Spinal cord (tissue), 9 donors: ENCODE measurements at regions not wholly inside any gene's neighbourhood (a gene's known extent, or its start where the extent isn't known, plus 50 kb on each side); places are given as distances from the start of the nearest gene placed in this dataset.
A peak's percentile ranks its signal among the peaks of the same experiment; 100 is the strongest.
"Not testable (repeated sequence)": the region's sequence is repeated elsewhere in the genome, so short reads cannot be mapped to it uniquely, and the experiment has no call there.

Experiments used
- DNase-seq, 6 donors: peaks; one replicate each; pipeline versions ENCODE4 v3.0.0 to v3.0.0-alpha.2; 2013 to 2015; ENCODE audit warnings: low spot score in 6 of 6, low read depth in 4 of 6
- H3K27ac ChIP-seq: one replicate; pipeline ENCODE4 v1.5.1; 2013; ENCODE audit warnings: low read depth, low read length, control low read depth
- H3K27me3 ChIP-seq: one replicate; pipeline ENCODE4 v1.6.1; 2013; ENCODE audit warnings: low read length; ENCODE audit not compliant: control insufficient read depth, insufficient read depth
- H3K36me3 ChIP-seq: one replicate; pipeline ENCODE4 v1.6.1; 2013; ENCODE audit warnings: low read length; ENCODE audit not compliant: control insufficient read depth, insufficient read depth
- H3K4me1 ChIP-seq: one replicate; pipeline ENCODE4 v1.6.1; 2013; ENCODE audit warnings: low read length; ENCODE audit not compliant: control insufficient read depth, insufficient read depth
- H3K4me3 ChIP-seq: one replicate; pipeline ENCODE4 v1.5.1; 2013; ENCODE audit warnings: low read depth, low read length, control low read depth
- H3K9me3 ChIP-seq: one replicate; pipeline ENCODE4 v1.6.1; 2013; ENCODE audit warnings: low read length; ENCODE audit not compliant: control insufficient read depth, insufficient read depth
- WGBS: methylation state at CpG from one replicate; pipeline ENCODE4 v1.1.5; 2013; ENCODE audit warnings: missing lambda C conversion rate; ENCODE audit not compliant: insufficient coverage; 5-methylcytosine and 5-hydroxymethylcytosine counted together
- donor health status: healthy.

DNA sequence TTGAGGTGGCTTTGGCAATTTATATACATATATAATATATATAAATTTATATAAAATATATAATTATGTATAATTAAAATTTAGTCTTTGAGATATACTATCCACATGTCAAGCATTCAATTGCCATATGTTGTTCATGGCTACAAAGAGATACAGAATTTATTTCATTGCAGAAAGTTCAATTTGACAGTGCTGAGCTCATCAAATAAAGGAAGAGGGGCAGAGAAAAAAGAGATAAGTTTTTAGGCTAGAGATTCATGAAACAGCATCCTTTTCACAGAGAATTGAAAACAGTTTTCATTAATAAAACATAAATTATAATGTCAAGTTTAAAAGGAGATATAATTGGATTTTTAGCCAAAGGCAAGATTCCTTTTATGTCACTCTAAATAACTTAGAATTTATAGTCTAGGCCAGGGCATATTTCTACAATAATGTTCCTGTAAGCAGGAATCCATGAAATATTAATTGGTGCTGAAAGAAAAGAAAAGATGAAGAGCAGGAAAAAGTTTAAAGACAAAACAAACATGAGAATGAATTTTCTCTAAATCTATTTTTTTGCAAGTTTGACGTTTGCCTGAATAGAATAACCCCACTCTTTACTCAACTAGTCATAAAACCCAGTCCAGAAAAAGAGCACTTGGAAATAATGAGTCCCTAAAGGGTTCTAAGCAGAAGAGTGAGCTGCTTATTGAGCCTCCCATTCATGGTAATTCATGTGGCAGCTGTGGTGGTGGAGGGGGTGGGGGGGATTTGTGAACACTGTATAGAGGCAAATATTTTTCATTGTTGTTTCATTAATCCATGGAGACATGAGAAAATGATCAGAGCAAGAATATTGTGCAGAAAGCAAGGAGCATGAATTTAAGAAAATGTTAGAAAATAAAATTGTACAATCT, 1279.5 kb downstream of the CDH12 start:
- Histone ChIP-seq H3K36me3 (no peaks in the 10 kb centered on the region), H3K4me3 (no peak overlapping the region), H3K27me3 (no peaks in the 10 kb centered on the region), H3K4me1 (no peaks in the 10 kb centered on the region), H3K27ac (no peak overlapping the region), H3K9me3 (no peaks in the 10 kb centered on the region)
- no CpG with 5 or more reads among the region's 1 CpG for WGBS
- DNase-seq, result peak in 2 of 6 donors; percentile 9 to 49

DNA sequence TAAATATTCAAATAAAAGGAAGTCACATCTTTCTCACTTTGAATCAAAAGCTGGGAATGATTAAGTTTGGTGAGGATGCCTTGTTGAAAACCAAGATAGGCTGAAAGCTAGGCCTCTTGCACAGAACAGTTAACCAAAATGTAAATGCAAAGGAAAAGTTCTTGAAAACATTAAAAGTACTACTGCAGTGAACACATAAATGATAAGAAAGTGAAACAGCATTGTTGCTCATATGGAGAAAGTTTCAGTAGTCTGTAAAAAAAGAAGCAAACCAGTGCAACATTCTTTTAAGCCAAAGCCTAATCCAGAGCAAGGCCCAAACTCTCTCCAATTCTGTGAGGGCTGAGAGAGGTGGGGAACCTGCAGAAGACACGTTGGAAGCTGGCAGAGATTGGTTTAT, 1281.9 kb downstream of the CDH12 start:
- not testable (repeated sequence) for H3K4me3 ChIP-seq, H3K27ac ChIP-seq, H3K27me3 ChIP-seq, DNase-seq, H3K9me3 ChIP-seq, H3K36me3 ChIP-seq, H3K4me1 ChIP-seq
- no CpG with 5 or more reads among the region's 1 CpG for WGBS

- H3K9me3 ChIP-seq, H3K27me3 ChIP-seq, DNase-seq, H3K4me3 ChIP-seq, H3K4me1 ChIP-seq, H3K36me3 ChIP-seq, H3K27ac ChIP-seq: not testable (repeated sequence)
- WGBS, result 88% methylated on average over 1 of the region's 2 CpGs
These were observed 1294.0 kb downstream of the CDH12 start for GRCh38 chr5:21559109-21559508.

- not testable (repeated sequence) for H3K27ac ChIP-seq, H3K27me3 ChIP-seq, H3K4me1 ChIP-seq, H3K9me3 ChIP-seq, DNase-seq, H3K36me3 ChIP-seq, H3K4me3 ChIP-seq
- WGBS, result no CpG with 5 or more reads among the region's 3 CpGs
These were observed 1300.9 kb downstream of the CDH12 start for GRCh38 chr5:21552263-21552662.

DNA sequence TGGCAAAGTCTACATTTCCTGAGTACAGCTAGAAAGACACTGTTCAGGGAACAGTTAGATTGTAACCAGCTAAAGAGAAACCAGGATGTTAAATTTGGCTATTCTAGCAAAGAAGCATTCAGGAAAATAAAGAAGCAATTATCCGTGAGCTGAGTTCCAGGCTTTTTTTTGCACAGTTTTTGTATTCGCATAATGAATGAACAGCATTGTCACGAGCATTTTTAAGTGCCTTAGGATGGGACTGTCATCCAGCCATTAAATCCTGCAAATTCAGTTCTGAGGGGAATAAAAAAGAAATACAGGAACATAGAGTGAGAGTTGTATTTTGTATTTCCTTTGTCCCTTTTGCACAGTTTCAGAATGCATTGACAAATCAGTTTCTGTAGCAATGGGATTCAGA, 1302.2 kb downstream of the CDH12 start:
- H3K27me3 ChIP-seq, H3K9me3 ChIP-seq, H3K4me3 ChIP-seq, H3K27ac ChIP-seq, H3K4me1 ChIP-seq, H3K36me3 ChIP-seq: not testable (repeated sequence)
- 28% methylated on average over 3 of the region's 3 CpGs for WGBS
- DNase-seq, result peak in 2 of 6 donors; percentile 9 to 28

- H3K4me1 ChIP-seq, H3K9me3 ChIP-seq, H3K4me3 ChIP-seq, H3K27ac ChIP-seq, H3K27me3 ChIP-seq, H3K36me3 ChIP-seq: not testable (repeated sequence)
- peak in 1 of 6 donors; percentile 68 for DNase-seq
- WGBS, result no CpG with 5 or more reads among the region's 2 CpGs
These were observed 1305.5 kb downstream of the CDH12 start for GRCh38 chr5:21547656-21548055.

- H3K4me1 ChIP-seq, H3K27ac ChIP-seq, DNase-seq, H3K9me3 ChIP-seq, H3K27me3 ChIP-seq, H3K4me3 ChIP-seq, H3K36me3 ChIP-seq: not testable (repeated sequence)
These were observed 1318.0 kb downstream of the CDH12 start for GRCh38 chr5:21535114-21535513.

GRCh38 chr5:21521157-21521556, 1332.0 kb downstream of the CDH12 start:
- not testable (repeated sequence) for H3K36me3 ChIP-seq, H3K27ac ChIP-seq, DNase-seq, H3K4me1 ChIP-seq, H3K4me3 ChIP-seq, H3K27me3 ChIP-seq, H3K9me3 ChIP-seq
- WGBS, result no CpG with 5 or more reads among the region's 2 CpGs

DNA sequence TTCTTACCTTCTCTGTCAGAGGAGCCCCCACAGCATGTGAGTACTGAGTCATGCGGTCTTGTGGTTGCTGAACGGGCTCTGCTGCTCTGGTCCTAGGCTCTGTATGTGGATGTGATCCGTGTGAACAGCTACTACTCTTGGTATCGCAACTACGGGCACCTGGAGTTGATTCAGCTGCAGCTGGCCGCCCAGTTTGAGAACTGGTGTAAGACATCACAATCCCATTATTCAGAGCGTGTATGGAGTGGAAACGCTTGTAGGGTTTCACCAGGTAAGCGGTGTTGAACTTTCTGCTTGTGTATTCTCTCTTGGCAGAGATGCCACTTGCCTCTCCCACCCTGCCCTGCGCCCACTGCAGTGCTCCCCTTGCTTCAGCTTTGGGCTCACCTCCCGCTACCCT, 1356.2 kb downstream of the CDH12 start:
- not testable (repeated sequence) for H3K4me1 ChIP-seq, H3K4me3 ChIP-seq, H3K27ac ChIP-seq, DNase-seq, H3K9me3 ChIP-seq, H3K27me3 ChIP-seq
- H3K36me3 ChIP-seq, result peaks cover 22% of the 10 kb centered on the region
- 96% methylated on average over 3 of the region's 11 CpGs for WGBS

GRCh38 chr5:21496056-21496455, 1357.1 kb downstream of the CDH12 start:
- not testable (repeated sequence) for H3K27ac ChIP-seq, H3K4me3 ChIP-seq, H3K27me3 ChIP-seq, DNase-seq, H3K4me1 ChIP-seq, H3K9me3 ChIP-seq
- peaks cover 28% of the 10 kb centered on the region for H3K36me3 ChIP-seq
- no CpG with 5 or more reads among the region's 8 CpGs for WGBS
